Neural progenitor cell (in vitro differentiated cells): ENCODE measurements at regions not wholly inside any gene's neighbourhood (a gene's known extent, or its start where the extent isn't known, plus 50 kb on each side); places are given as distances from the start of the nearest gene placed in this dataset.

Source experiments
- DNase-seq: peaks from one replicate; pipeline ENCODE4 v3.0.0-alpha.2; 2016; ENCODE audit warnings: low spot score
- H2AFZ ChIP-seq: fragments of 200-600 bp; sonication (generic); replicated peaks from 2 replicates; pipeline ENCODE4 v1.6.1; 2016; ENCODE audit warnings: antibody characterized with exemption
- H3F3A ChIP-seq: fragments of 200-600 bp; sonication (generic); 2 replicates; pipeline ENCODE4 v1.6.1; 2016; ENCODE audit warnings: antibody characterized with exemption, low read depth
- H3K27ac ChIP-seq: fragments of 200-600 bp; sonication (generic); 2 replicates; pipeline ENCODE4 v1.5.1; 2016; ENCODE audit warnings: mild to moderate bottlenecking
- H3K27me3 ChIP-seq: fragments of 200-600 bp; sonication (generic); 2 replicates; pipeline ENCODE4 v1.6.1; 2016; ENCODE audit warnings: mild to moderate bottlenecking, moderate library complexity
- H3K36me3 ChIP-seq: fragments of 200-600 bp; sonication (generic); 2 replicates; pipeline ENCODE4 v1.5.1; 2016
- H3K4me1 ChIP-seq: fragments of 200-600 bp; sonication (generic); 2 replicates; pipeline ENCODE4 v1.6.1; 2016; ENCODE audit warnings: mixed run types
- H3K4me2 ChIP-seq: fragments of 200-600 bp; sonication (generic); 2 replicates; pipeline ENCODE4 v1.6.1; 2016
- H3K4me3 ChIP-seq: fragments of 200-600 bp; sonication (generic); 2 replicates; pipeline ENCODE4 v1.5.1; 2016
- H3K79me2 ChIP-seq: fragments of 200-600 bp; sonication (generic); 2 replicates; pipeline ENCODE4 v1.6.1; 2016; ENCODE audit warnings: low read depth
- H3K9ac ChIP-seq: fragments of 200-600 bp; sonication (generic); 2 replicates; pipeline ENCODE4 v1.6.1; 2016
- H3K9me3 ChIP-seq: fragments of 200-600 bp; sonication (generic); 2 replicates; pipeline ENCODE4 v1.5.1; 2016; ENCODE audit warnings: low read depth
- H4K20me1 ChIP-seq: fragments of 200-600 bp; sonication (generic); 2 replicates; pipeline ENCODE4 v1.6.1; 2016; ENCODE audit warnings: low read depth
- H3K27ac Mint-ChIP-seq: 3 replicates; pipeline ENCODE4 v1.8.0; 2021; ENCODE audit warnings: mixed read lengths
- H3K27me3 Mint-ChIP-seq: 2 replicates; pipeline ENCODE4 v1.8.0; 2022; ENCODE audit warnings: low read depth, mild to moderate bottlenecking, inconsistent platforms, moderate library complexity, mixed read lengths; ENCODE audit not compliant: insufficient read depth
- H3K36me3 Mint-ChIP-seq: 3 replicates; pipeline ENCODE4 v1.8.0; 2021; ENCODE audit warnings: mixed read lengths
- H3K4me1 Mint-ChIP-seq: 3 replicates; pipeline ENCODE4 v1.8.0; 2021; ENCODE audit warnings: mixed read lengths
- H3K4me3 Mint-ChIP-seq: 3 replicates; pipeline ENCODE4 v1.8.0; 2021; ENCODE audit warnings: mild to moderate bottlenecking, moderate library complexity, mixed read lengths
- H3K9me3 Mint-ChIP-seq: 3 replicates; pipeline ENCODE4 v1.8.0; 2020; ENCODE audit warnings: mixed read lengths
- CTCF ChIP-seq: fragments of 200-600 bp; sonication (generic); IDR thresholded peaks from 2 replicates; pipeline ENCODE4 v1.5.1; 2017; ENCODE audit warnings: antibody characterized with exemption, mild to moderate bottlenecking
- EZH2 ChIP-seq: fragments of 200-600 bp; sonication (generic); IDR thresholded peaks from 2 replicates; pipeline ENCODE4 v1.6.1; 2017; ENCODE audit warnings: antibody characterized with exemption, mild to moderate bottlenecking, moderate library complexity
- EZH2phosphoT487 ChIP-seq: fragments of 200-600 bp; sonication (generic); IDR thresholded peaks from 2 replicates; pipeline ENCODE4 v1.6.1; 2017; ENCODE audit warnings: antibody characterized with exemption

- H3F3A ChIP-seq: no peaks in the 10 kb centered on the region
Observed at GRCh38 chr2:160568856-160569255, 75.2 kb upstream of the RBMS1 start.

GRCh38 chr2:160570376-160570775 is 76.8 kb upstream of the RBMS1 start:
- H3K4me3 ChIP-seq: no peak overlapping the region
- Mint-ChIP-seq H3K4me3 (no peak overlapping the region), H3K36me3 (no peaks in the 10 kb centered on the region), H3K27ac (no peak overlapping the region), H3K9me3 (peaks cover 14% of the 10 kb centered on the region), H3K27me3 (peaks cover 6% of the 10 kb centered on the region), H3K4me1 (no peaks in the 10 kb centered on the region)
- H3K4me1 ChIP-seq: no peaks in the 10 kb centered on the region
- no peaks in the 10 kb centered on the region for H4K20me1 ChIP-seq
- H3K4me2 ChIP-seq: no peak overlapping the region
- no peak overlapping the region for H2AFZ ChIP-seq
- no peaks in the 10 kb centered on the region for H3K27me3 ChIP-seq
- DNase-seq: no peak
- no peak overlapping the region for H3K9ac ChIP-seq
- H3F3A ChIP-seq: no peaks in the 10 kb centered on the region
- TF ChIP-seq EZH2phosphoT487: no peak
- no peak for TF ChIP-seq EZH2
- no peaks in the 10 kb centered on the region for H3K79me2 ChIP-seq
- H3K9me3 ChIP-seq: no peaks in the 10 kb centered on the region
- H3K36me3 ChIP-seq: no peaks in the 10 kb centered on the region
- no peak overlapping the region for H3K27ac ChIP-seq

More at GRCh38 chr2:160568856-160569255, 75.2 kb upstream of the RBMS1 start:
- Histone ChIP-seq H3K4me2 (no peak overlapping the region), H3K9ac (no peak overlapping the region), H3K9me3 (no peaks in the 10 kb centered on the region), H2AFZ (no peak overlapping the region), H3K4me3 (no peak overlapping the region), H3K27ac (no peak overlapping the region), H3K27me3 (no peaks in the 10 kb centered on the region), H3K79me2 (no peaks in the 10 kb centered on the region), H3K4me1 (no peaks in the 10 kb centered on the region), H4K20me1 (no peaks in the 10 kb centered on the region), H3K36me3 (no peaks in the 10 kb centered on the region)
- no peak overlapping the region for H3K27ac Mint-ChIP-seq
- H3K4me1 Mint-ChIP-seq: no peaks in the 10 kb centered on the region
- no peak for TF ChIP-seq EZH2phosphoT487
- TF ChIP-seq CTCF: no peak
- TF ChIP-seq EZH2: no peak
- DNase-seq: no peak
- H3K4me3 Mint-ChIP-seq: no peak overlapping the region
- H3K9me3 Mint-ChIP-seq: peaks cover 14% of the 10 kb centered on the region
- H3K36me3 Mint-ChIP-seq: no peaks in the 10 kb centered on the region
- peaks cover 2% of the 10 kb centered on the region for H3K27me3 Mint-ChIP-seq

- no peak overlapping the region for H3K27ac Mint-ChIP-seq
- no peaks in the 10 kb centered on the region for H3K4me1 ChIP-seq
Observed at GRCh38 chr2:160574468-160575140, 81.0 kb upstream of the RBMS1 start.

More at GRCh38 chr2:160574468-160575140, 81.0 kb upstream of the RBMS1 start:
- H3K36me3 Mint-ChIP-seq: no peaks in the 10 kb centered on the region
- DNase-seq: no peak
- peaks cover 6% of the 10 kb centered on the region for H3K27me3 Mint-ChIP-seq
- TF ChIP-seq EZH2 (no peak), EZH2phosphoT487 (no peak), CTCF (no peak)
- Histone ChIP-seq H3K27ac (no peak overlapping the region), H3K9ac (no peak overlapping the region), H3K36me3 (no peaks in the 10 kb centered on the region), H3K79me2 (no peaks in the 10 kb centered on the region), H3K27me3 (no peaks in the 10 kb centered on the region), H3K4me3 (no peak overlapping the region), H2AFZ (no peak overlapping the region), H3F3A (no peaks in the 10 kb centered on the region), H4K20me1 (no peaks in the 10 kb centered on the region), H3K9me3 (no peaks in the 10 kb centered on the region), H3K4me2 (no peak overlapping the region)
- no peaks in the 10 kb centered on the region for H3K4me1 Mint-ChIP-seq
- H3K9me3 Mint-ChIP-seq: peaks cover 16% of the 10 kb centered on the region
- H3K4me3 Mint-ChIP-seq: no peak overlapping the region
